ENCODE measurements at regions not wholly inside any gene's neighbourhood (a gene's known extent, or its start where the extent isn't known, plus 50 kb on each side); places are given as distances from the start of the nearest gene placed in this dataset.

DNA sequence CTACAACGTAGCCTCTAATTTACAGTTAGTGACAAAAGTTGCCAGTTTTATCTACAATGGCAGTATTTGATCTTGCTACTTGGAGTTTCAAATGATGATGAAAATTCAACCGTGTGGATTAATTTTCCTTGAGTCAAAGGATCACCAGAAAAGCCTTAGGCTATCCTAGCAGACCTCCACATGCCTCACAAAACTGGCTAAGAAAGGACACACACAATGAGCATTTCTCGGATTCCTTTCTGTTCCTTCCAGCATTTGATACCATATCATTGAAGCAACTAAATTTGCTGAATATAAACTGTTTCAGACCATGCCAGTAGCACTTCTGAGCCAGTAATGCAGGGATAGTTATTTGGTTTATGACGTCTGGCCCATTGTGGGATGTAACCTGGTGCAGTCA is 587.4 kb upstream of the MDFIC2 start:
- DNase-seq = no peak

DNA sequence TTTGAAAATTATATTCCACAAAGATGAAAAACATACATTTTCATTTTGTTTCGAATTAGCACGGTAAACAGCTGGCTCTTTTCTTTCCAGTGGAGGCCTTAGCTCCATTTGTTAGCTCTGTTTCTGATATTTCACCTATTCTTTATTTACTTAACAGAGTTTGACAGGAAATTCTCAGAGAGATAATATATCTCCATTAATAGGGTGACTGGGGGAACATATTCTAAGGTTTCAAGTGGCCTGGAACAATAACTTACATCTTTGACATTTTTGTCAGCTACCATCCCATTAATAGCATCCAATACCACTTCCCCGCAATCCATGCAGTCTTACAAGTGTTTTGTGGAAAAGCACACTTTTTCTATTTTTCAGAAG is 577.6 kb upstream of the MDFIC2 start:
- DNase-seq = no peak

DNA sequence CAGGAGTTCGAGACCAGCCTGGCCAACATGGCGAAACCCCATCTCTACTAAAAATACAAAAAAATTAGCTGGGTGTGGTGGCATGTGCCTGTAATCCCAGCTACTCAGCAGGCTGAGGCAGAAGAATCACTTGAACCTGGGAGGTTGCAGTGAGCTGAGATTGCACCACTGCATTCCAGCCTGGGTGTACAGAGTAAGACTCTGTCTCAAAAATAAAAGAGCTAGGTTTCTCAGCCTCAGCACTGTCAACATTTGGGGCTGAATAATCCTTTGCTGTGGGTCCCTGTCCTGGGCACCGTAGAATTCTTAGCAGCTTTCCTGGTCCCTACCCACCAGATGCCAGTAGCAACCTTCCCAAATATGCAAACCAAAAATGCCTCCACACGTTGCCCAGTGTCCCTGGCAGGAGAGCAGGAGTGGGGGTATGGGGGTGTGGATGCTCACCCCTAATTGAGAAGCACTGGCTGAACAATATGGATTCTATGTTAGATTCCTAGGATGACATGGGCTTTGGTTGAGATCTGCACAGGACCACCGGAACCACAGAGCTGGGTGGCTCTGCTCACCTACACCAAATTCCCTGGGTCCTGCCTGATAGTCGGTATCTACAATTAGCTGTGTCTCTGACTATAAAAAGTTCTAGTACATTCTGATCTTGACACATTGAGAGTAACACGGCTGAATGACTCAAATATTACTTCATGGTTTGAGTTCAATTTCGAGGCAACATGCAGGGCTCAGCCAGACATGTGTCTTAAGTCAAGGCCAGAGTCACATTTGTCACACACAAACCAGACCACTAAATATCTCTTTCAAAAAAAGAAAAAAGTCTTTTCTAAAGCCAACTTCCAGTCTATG is 577.0 kb upstream of the MDFIC2 start:
- no peak for DNase-seq

DNA sequence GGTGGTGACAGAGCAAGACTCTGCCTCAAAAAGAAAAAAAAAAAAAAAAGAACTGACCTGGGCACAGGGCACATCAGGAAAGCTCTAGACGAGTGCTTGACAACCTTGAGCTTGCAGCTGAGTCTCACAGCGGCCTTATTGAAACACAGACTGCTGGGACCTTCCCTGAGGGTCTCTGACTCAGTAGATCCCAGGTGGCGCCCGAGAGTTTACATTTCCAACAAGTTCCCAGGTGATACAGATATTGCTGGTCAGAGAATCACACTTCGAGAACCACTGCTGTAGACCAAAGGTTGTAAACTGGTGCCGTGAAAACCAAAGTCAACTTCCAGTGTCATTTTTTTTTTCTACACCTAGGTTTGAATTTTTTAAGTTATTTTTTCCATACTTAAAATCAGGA is 573.2 kb upstream of the MDFIC2 start:
- DNase-seq = no peak

DNA sequence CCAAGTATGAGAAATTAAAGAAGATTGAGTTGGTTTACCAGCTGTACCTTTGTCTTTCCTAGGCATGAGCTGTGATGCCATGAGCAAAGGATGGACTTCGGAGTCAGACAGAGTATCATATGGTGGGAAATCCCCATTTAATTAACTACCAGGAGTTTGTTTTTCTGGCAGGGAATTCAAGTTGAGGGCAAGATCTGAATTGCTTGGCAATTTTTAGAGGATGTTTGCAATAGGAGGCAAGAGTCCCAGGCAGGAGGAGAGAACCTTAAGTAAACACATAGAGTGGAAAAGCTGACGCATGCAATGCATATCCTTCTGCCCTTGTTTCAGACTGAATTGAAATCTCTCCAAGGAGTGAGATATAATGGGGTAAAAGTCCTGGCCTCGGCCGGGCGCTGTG is 569.7 kb upstream of the MDFIC2 start:
- no peak for DNase-seq

DNA sequence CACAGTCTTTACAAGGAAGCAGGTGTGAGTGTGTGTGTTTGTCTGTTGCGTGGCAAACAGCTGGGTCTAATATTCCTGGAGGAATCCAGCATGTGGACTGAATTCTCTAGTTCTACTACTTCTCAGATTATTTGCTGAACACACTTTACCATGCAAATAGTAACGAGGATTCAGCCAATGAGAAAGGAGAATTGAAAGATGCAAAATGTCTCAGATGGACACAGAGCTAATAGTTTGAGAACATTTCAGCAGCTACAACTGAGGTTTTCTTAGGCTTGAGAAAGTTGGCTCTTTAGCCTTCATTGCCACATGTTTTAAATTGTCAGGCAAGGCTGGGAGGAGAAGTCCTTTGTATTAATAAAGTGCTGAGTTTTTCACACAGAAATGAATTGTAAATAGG is 568.0 kb upstream of the MDFIC2 start:
- no peak for DNase-seq

DNA sequence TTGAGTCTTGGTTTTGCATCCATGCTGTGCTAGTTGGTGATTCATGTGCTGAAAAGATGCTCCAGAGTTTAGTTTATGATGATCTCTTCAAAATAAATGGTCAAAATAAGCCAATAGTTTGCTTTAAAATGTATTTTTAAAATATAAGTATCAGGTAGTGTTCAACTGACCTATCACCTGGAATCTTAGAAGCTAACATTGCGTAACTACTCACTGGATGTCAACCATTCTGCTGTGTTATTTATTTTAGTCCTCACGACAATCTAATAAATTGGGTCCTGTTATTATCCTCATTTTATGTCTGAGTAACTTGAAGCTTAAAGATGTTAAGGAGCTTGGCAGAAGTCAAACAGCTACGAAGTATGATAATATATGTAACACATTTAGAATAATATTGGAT is 563.7 kb upstream of the MDFIC2 start:
- no peak for DNase-seq

DNA sequence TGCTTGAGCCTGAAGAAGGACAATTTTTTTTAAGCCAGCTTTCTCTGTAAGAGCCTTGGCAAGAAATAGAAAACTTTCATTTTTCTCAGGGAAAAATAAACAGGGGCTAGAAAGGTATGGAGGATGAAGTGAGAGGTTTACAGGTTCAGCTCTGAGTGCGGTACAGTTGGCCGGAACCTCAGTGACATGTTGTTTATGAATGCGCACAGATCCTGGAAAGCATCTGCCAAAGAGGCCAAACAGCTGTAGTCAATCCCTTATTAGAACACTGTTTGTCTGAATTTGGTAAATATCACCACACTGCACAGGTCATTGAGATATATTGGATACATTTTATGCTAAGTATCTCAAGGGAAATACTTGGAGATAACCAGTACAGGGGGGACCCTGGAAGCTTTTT is 561.8 kb upstream of the MDFIC2 start:
- DNase-seq = no peak

DNA sequence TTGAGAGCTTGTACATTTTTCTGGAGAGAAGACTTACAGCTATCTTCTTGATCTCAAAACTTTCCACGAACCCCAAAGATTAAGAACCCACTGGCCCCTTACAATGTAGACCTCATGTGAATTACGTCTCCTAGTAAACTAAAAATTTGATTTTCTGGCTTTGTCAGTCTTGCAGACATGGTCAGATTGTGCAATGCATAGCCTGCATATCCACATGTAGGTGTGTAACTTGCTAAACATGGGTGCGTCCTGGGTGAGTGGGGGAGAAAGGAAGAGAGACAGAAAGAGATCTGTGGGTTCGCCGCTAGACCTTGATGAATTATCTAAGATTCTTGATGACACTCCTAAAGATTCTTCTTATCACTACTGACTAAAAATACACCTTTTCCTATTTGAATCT is 561.2 kb upstream of the MDFIC2 start:
- DNase-seq = no peak

DNA sequence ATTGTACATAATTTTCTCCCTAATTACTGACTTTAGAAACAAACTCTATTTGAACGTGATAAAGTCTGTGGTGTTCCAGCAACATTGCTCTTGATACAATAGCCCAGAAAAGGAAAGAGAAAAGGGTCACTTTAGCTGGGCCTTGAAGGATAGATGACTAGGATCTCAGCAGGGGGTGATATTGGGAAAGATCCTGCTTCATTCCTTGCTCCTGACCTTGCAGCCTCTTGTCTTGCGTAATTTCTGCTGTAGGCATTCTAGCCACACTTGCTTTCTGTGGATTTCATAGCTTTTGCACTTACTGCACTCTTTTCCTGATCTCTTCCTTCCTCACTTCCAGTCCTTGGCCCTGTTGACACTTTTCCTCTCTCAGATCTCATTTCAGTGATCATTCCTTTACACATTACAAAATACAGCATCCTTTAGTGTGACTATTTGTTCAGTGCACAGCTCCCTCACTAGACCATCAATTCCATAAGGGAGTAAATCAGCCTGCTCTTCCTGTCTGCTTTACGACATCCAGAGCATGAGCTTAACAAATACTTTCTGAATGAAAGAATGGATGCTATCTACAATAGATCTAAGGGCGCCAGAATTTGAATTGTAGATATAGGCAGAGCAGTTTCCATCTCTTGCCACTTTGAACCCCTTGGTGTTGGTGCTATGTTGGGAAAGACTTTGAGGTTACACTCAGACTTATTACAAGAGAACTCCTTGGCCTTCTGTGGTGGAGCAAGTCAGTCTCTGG is 559.6 kb upstream of the MDFIC2 start:
- DNase-seq = peak in 1 of 2 donors; percentile 31

DNA sequence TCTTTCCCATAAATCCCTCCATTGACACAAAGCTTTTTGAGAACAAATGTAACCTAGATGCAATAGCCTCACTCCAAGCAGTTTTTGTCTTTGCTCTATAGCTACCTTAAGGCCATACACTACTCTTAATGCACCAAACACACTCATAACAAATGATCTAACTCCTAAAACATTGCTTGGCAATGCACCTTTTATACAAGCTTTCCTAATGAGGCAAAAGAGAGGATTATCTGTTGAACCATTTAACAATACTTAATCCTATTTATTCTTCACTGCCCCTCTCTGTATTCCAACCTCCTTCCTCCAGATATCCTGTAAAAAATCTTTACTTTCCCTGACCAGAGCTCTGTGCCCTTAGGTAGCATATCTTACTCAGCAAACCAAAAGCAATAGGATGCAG is 558.1 kb upstream of the MDFIC2 start:
- no peak for DNase-seq

DNA sequence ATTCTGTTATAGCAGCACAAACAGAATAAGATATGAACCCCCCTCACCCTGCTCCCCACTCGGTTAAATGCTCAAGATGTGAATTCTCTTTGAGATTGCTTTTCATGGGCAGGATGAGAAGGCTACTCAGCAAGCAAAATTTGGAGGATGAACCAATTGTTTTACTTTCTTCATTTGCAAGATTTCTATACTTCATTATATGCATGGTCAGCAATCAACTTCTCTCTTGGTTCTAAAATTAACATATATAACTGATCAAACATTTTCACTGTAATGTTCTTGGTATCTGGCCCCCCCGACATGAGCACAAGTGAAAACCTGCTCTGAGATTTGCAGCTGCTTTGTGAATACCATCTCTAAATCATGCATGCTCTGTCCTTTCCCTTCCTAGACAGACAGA is 556.1 kb upstream of the MDFIC2 start:
- DNase-seq = no peak

DNA sequence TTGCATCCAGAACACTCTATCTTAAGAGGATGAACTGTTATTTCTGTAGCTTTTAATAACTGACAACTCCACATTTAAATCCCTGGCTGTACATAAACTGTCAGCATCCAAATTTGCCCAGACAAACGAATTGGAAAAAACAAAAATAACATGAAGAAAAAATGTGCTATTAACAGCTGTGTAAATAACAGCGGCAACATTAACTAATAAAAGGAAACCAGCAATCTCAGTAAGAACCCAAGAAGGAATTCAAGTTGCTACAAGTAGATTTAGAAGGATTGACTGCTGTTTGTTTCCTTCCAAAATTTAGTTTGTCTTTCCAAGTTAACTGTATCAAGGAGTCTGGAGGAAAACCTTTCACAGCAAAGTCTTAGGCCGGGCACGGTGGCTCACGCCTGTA is 550.6 kb upstream of the MDFIC2 start:
- DNase-seq = no peak

DNA sequence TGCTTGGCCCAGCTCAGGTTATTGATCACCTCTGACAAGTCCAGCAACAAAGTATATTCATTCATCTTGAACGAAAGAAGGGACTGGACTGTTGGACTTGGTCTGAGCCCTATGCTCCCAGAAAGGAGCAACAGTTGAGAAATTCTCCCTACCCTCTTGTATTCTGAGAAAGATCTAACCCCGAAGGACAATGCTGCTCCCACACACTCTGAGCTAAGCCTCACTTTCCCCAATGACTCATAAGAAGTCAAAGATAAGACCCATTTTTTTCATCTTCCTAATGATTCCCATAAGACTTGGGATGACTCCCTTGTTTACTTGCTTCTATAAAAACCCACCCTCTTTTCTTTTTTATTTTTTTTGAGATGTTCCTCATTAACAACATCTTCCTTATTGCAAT is 549.4 kb upstream of the MDFIC2 start:
- no peak for DNase-seq

DNA sequence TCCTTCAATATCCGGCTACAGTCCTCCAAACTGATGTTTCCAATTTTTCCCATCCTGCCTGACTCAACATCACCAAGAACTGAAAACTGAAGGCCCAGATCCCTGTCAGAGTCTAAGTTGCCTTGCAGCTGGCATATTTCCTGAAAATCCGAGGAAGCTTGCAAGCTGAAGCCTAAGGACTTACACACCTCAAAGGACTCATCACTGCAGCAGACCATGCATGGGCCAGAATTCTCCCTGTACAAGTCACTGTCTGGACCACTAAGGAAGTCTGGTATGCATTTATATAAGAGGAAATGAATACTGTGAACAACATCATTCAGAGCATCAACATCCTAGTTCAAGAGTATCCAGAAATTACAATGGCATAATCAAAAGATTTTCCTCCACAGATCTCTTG is 548.8 kb upstream of the MDFIC2 start:
- DNase-seq = no peak

DNA sequence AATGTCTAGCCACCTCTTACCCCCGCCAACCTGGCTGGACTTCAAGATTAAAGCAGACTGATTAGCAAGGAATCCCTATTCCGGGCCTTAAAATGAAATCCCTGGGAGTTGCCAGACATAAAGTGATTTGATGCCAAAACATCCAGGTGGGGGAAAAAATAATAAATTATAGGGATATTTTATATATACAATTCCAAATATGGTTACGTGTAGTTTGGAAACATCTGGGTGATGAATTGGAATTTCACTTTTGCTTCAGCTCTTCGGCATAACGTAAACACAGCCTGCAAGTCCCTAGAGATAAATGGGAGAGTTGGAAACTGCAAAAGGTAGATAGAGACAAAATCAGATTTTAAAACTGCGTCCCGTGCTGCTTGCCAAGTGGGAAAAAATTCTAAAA is 545.5 kb upstream of the MDFIC2 start:
- no peak for DNase-seq

DNA sequence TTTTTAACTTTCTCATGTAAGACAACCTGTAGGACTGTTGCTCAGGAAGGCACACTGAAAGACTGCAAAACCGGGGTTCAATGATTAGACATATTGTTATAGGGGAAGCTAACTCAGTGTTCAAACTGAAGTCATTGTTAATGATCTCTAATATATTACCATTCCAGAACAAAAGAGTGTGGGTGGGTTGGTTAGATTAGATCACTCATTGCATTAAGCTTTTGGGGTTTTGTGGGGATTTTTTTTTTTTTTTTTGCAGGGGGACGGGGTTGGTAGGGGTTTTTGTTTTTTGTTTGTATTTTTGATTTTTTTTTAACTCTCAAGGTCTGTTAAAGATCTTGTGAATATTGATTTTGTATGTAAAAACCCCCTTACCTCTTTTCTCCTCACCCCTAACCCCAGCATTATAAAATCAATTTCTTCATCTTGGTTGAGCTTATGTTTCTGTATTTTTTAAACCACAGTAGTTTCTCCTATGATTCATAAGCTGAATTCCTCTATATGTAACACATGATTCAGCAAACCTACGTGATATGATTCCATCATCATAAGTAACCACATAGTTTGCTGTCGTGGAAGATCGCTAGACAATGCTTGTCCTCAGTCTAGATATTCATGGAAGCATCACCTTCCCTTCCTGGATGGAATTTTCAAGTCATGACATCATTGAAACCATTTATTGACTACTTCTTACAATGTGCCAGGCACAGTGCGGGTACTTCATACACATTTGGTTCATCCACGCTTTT is 544.1 kb upstream of the MDFIC2 start:
- DNase-seq = no peak

DNA sequence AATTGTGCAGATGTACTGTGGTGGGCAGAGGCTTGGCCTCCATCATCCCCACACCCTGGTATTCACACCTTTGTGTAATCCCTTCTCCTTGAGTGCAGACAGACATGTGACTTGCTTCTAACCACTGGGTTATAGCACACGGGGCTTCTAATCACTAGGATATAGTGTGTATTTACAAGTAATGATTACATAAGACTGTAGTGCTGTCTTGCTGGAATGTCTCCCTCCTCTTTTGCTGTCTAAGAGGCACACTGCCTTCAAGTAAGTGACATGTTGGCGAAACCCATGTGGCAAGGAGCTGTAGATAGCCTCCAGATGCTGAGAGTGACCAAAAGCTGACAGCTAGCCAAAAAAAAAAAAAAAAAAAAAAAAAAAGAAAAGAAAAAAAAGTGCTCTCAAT is 542.7 kb upstream of the MDFIC2 start:
- peak in 1 of 2 donors; percentile 43 for DNase-seq

DNA sequence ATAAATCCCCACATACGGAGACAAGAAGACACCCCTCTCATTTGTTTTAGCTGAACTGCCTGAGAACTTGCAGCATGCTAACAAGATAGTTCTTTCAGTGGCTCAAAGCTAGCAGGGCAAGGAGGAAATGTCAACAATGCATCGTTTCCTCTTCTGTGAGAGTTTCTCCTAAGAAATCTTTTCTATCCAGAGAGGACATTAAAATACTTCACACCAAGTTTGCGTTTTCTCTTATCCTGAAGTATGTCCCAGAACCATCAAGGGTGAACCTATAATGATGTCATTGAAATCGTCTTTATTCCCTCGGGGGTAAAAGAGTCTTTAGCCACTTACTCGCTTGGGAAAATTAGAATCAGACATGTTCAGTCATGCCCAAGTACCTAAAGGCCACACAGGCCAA is 541.7 kb upstream of the MDFIC2 start:
- DNase-seq = no peak

DNA sequence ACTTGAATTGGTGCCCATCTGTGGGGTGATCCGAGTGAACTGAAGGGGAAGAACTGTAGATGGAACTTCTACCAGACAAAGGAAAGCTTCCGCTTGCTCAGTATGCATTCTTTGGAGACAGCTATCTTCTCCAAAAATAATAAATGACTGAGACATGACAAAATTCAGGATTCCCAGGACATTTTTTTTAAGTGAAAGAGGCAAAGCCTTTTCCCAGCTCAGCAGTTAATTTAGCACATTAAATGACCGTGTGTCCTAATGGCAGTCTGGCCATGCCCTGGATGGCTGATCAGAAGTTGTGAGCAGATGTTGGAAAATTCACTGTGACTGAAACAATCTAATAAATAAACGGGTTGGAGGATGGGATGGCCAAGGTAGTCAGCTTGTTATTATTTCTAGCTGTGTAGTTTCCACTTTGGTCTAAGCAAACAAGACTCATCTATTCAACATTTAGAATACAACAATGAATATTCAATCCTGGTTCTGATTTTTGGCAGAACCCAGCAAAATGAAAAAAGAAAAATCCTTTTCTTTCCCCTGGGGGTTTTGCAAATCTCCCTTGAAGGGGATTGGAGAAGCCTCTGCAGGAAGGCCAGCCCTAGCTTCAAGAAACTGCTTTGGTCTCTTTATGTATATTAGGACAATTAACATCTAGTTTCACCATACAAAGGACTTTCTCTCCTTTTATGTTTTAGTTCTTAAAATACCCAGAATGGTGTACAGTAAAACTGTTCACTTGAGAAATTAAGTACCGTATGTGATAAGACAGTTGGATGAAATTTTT is 540.9 kb upstream of the MDFIC2 start:
- DNase-seq = no peak

DNA sequence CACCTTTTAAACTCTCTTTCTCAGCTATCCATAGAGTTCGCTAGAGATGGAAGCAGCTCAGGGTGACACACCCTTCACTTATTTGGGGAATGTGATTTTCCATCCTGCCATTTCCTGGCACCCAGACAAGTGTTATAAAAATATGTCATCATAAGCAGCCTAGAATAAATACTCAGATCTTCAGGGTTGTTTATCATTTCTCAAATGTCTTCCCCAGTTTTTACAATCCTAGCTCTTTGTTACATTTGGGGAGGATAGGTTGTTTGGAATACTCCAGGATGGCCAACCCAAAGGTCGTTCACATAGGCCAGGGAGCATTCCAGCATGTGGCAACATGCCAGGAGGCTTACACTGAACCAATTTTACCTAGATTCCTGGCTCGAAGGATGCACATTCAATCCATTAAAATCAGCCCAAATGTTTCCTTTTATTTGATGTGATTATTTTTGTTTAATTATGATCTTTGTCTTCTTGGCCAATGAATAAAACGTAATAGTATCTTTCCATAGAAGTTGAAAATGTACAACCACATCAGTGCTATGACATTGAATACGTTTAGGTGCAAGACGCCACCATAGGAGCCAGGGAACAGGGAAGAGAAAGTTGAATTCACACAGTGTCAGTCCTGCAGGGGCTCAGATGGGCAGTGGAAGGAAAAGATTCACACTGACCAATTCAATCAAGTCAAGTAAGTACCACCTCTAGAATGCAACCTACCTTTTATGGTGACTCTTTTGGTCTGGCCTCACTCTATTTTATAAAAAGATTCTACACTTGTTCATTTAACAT is 537.7 kb upstream of the MDFIC2 start:
- DNase-seq = no peak

Measured in right lung (tissue), 2 donors.